ENCODE measurements at regions not wholly inside any gene's neighbourhood (a gene's known extent, or its start where the extent isn't known, plus 50 kb on each side); places are given as distances from the start of the nearest gene placed in this dataset.
"Not testable (repeated sequence)": the region's sequence is repeated elsewhere in the genome, so short reads cannot be mapped to it uniquely, and the experiment has no call there.

- Mint-ChIP-seq H3K9me3 (peaks cover 29% of the 10 kb centered on the region), H3K27ac (no peak overlapping the region), H3K27me3 (ENCODE audit: low read depth) (no peaks in the 10 kb centered on the region), H3K4me1 (ENCODE audit: low read depth) (no peaks in the 10 kb centered on the region), H3K4me3 (no peak overlapping the region), H3K36me3 (ENCODE audit: low read depth) (no peaks in the 10 kb centered on the region)
- no peak for DNase-seq (ENCODE audit: low spot score)
Observed at GRCh38 chr3:95227092-95227491, 1164.2 kb downstream of the NSUN3 start.

- H3K36me3 Mint-ChIP-seq (ENCODE audit: low read depth), result no peaks in the 10 kb centered on the region
- no peak overlapping the region for H3K27ac Mint-ChIP-seq
- H3K4me3 Mint-ChIP-seq, result no peak overlapping the region
- H3K27me3 Mint-ChIP-seq (ENCODE audit: low read depth), result no peaks in the 10 kb centered on the region
- peaks cover 31% of the 10 kb centered on the region for H3K9me3 Mint-ChIP-seq
- no peaks in the 10 kb centered on the region for H3K4me1 Mint-ChIP-seq (ENCODE audit: low read depth)
- no peak for DNase-seq (ENCODE audit: low spot score)
Observed at GRCh38 chr3:95228416-95228815, 1165.6 kb downstream of the NSUN3 start.

DNA sequence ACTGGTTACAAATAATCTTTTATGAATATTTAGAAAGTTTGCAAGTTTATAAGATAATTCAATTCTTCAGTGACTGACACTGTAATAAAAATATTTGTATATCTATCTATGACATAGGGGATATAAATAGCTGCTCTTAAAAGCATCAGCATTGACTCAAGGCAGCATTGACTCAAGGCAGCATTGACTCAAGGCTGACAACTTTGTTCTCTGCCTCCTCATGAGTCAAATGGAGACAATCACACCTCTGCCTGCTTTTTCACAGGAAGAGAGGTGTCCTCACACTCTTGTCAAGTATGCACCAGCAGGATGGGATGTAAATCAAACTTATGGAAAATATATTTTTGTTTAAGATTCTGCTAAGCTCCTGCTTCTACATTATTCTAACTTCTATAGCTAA is 1173.1 kb downstream of the NSUN3 start:
- H3K36me3 Mint-ChIP-seq (ENCODE audit: low read depth), result no peaks in the 10 kb centered on the region
- no peaks in the 10 kb centered on the region for H3K27me3 Mint-ChIP-seq (ENCODE audit: low read depth)
- peaks cover 24% of the 10 kb centered on the region for H3K9me3 Mint-ChIP-seq
- no peak overlapping the region for H3K4me3 Mint-ChIP-seq
- no peaks in the 10 kb centered on the region for H3K4me1 Mint-ChIP-seq (ENCODE audit: low read depth)
- H3K27ac Mint-ChIP-seq, result no peak overlapping the region
- DNase-seq (ENCODE audit: low spot score), result no peak

GRCh38 chr3:95237783-95238182 is 1174.9 kb downstream of the NSUN3 start:
- DNase-seq (ENCODE audit: low spot score), result no peak
- Mint-ChIP-seq H3K27me3 (ENCODE audit: low read depth) (no peaks in the 10 kb centered on the region), H3K4me1 (ENCODE audit: low read depth) (no peaks in the 10 kb centered on the region), H3K9me3 (peaks cover 24% of the 10 kb centered on the region), H3K27ac (no peak overlapping the region), H3K4me3 (no peak overlapping the region), H3K36me3 (ENCODE audit: low read depth) (no peaks in the 10 kb centered on the region)

GRCh38 chr3:95240395-95240794 is 1177.5 kb downstream of the NSUN3 start:
- Mint-ChIP-seq H3K27ac (no peak overlapping the region), H3K27me3 (ENCODE audit: low read depth) (no peaks in the 10 kb centered on the region), H3K4me1 (ENCODE audit: low read depth) (no peaks in the 10 kb centered on the region), H3K9me3 (peaks cover 17% of the 10 kb centered on the region), H3K36me3 (ENCODE audit: low read depth) (no peaks in the 10 kb centered on the region), H3K4me3 (no peak overlapping the region)
- no peak for DNase-seq (ENCODE audit: low spot score)

- not testable (repeated sequence) for H3K4me1 Mint-ChIP-seq (ENCODE audit: low read depth); H3K4me3 Mint-ChIP-seq; DNase-seq (ENCODE audit: low spot score); H3K27me3 Mint-ChIP-seq (ENCODE audit: low read depth); H3K27ac Mint-ChIP-seq; H3K36me3 Mint-ChIP-seq (ENCODE audit: low read depth)
- H3K9me3 Mint-ChIP-seq, result peaks cover 17% of the 10 kb centered on the region
Observed at GRCh38 chr3:95241256-95241655, 1178.4 kb downstream of the NSUN3 start.

- Mint-ChIP-seq H3K4me1 (ENCODE audit: low read depth) (no peaks in the 10 kb centered on the region), H3K27me3 (ENCODE audit: low read depth) (no peaks in the 10 kb centered on the region), H3K27ac (no peak overlapping the region), H3K4me3 (no peak overlapping the region), H3K9me3 (peaks cover 11% of the 10 kb centered on the region), H3K36me3 (ENCODE audit: low read depth) (no peaks in the 10 kb centered on the region)
- no peak for DNase-seq (ENCODE audit: low spot score)
Observed at GRCh38 chr3:95246413-95246812, 1183.6 kb downstream of the NSUN3 start.

- no peaks in the 10 kb centered on the region for H3K27me3 Mint-ChIP-seq (ENCODE audit: low read depth)
- H3K4me3 Mint-ChIP-seq, result no peak overlapping the region
- H3K4me1 Mint-ChIP-seq (ENCODE audit: low read depth), result no peaks in the 10 kb centered on the region
- no peak for DNase-seq (ENCODE audit: low spot score)
- H3K27ac Mint-ChIP-seq, result no peak overlapping the region
- no peaks in the 10 kb centered on the region for H3K36me3 Mint-ChIP-seq (ENCODE audit: low read depth)
- peaks cover 35% of the 10 kb centered on the region for H3K9me3 Mint-ChIP-seq
Observed at GRCh38 chr3:95254061-95254460, 1191.2 kb downstream of the NSUN3 start.

- DNase-seq (ENCODE audit: low spot score), result no peak
- Mint-ChIP-seq H3K4me3 (no peak overlapping the region), H3K36me3 (ENCODE audit: low read depth) (no peaks in the 10 kb centered on the region), H3K4me1 (ENCODE audit: low read depth) (no peaks in the 10 kb centered on the region), H3K9me3 (peaks cover 40% of the 10 kb centered on the region), H3K27ac (no peak overlapping the region), H3K27me3 (ENCODE audit: low read depth) (no peaks in the 10 kb centered on the region)
Observed at GRCh38 chr3:95254758-95255157, 1191.9 kb downstream of the NSUN3 start.

DNA sequence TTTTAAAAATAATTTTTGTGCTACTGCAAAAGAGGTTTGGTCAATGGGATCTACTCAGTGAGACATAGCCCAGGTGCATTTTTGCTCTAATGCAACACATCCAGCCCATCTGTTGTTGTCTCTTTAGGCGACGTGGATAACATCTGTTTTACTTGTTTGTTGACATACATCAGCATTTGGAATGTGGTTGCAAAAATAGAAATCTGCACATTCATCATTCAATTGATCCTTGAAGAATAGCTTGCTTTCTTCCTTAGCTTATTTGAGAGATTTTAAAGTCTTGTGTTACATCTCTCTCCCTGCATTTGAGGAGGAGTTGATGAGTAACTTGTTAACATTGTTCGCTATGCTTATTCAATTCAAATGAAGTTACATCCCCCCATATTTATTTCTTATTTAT is 1202.3 kb downstream of the NSUN3 start:
- Mint-ChIP-seq H3K27ac (no peak overlapping the region), H3K4me1 (ENCODE audit: low read depth) (no peaks in the 10 kb centered on the region), H3K9me3 (peaks cover 10% of the 10 kb centered on the region), H3K27me3 (ENCODE audit: low read depth) (no peaks in the 10 kb centered on the region), H3K36me3 (ENCODE audit: low read depth) (no peaks in the 10 kb centered on the region), H3K4me3 (no peak overlapping the region)
- no peak for DNase-seq (ENCODE audit: low spot score)

GRCh38 chr3:95271395-95271794 is 1208.5 kb downstream of the NSUN3 start:
- DNase-seq (ENCODE audit: low spot score), result no peak
- Mint-ChIP-seq H3K9me3 (peaks cover 7% of the 10 kb centered on the region), H3K4me3 (no peak overlapping the region), H3K27me3 (ENCODE audit: low read depth) (no peaks in the 10 kb centered on the region), H3K4me1 (ENCODE audit: low read depth) (no peaks in the 10 kb centered on the region), H3K36me3 (ENCODE audit: low read depth) (no peaks in the 10 kb centered on the region), H3K27ac (no peak overlapping the region)

- H3K36me3 Mint-ChIP-seq (ENCODE audit: low read depth), result no peaks in the 10 kb centered on the region
- no peak overlapping the region for H3K4me3 Mint-ChIP-seq
- H3K4me1 Mint-ChIP-seq (ENCODE audit: low read depth), result no peaks in the 10 kb centered on the region
- no peak overlapping the region for H3K27ac Mint-ChIP-seq
- H3K27me3 Mint-ChIP-seq (ENCODE audit: low read depth), result no peaks in the 10 kb centered on the region
- H3K9me3 Mint-ChIP-seq, result peaks cover 7% of the 10 kb centered on the region
- DNase-seq (ENCODE audit: low spot score), result no peak
Observed at GRCh38 chr3:95272166-95272565, 1209.3 kb downstream of the NSUN3 start.

DNA sequence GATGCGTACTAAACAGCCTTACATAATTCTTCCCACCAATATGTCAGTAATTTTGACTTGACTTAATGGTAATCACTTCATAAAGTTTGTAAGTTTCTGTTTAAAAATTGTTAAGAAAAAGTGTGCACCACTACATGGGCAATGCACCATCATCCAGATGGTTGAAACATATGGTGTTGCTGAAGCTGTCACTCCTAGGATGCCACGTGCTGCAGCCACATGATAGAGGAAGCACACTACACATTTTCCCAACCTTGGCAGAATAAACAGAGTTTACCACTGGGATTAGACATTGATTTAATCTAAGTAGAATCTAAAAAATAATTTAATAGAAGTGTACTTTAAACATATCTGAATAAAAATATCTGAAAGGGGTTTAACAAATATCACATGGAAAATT is 1209.9 kb downstream of the NSUN3 start:
- Mint-ChIP-seq H3K4me1 (ENCODE audit: low read depth) (no peaks in the 10 kb centered on the region), H3K27ac (no peak overlapping the region), H3K9me3 (peaks cover 13% of the 10 kb centered on the region), H3K36me3 (ENCODE audit: low read depth) (no peaks in the 10 kb centered on the region), H3K4me3 (no peak overlapping the region), H3K27me3 (ENCODE audit: low read depth) (no peaks in the 10 kb centered on the region)
- DNase-seq (ENCODE audit: low spot score), result no peak

GRCh38 chr3:95277613-95278012 is 1214.8 kb downstream of the NSUN3 start:
- Mint-ChIP-seq H3K4me3 (no peak overlapping the region), H3K27me3 (ENCODE audit: low read depth) (no peaks in the 10 kb centered on the region), H3K36me3 (ENCODE audit: low read depth) (no peaks in the 10 kb centered on the region), H3K9me3 (peaks cover 11% of the 10 kb centered on the region), H3K4me1 (ENCODE audit: low read depth) (no peaks in the 10 kb centered on the region), H3K27ac (no peak overlapping the region)
- no peak for DNase-seq (ENCODE audit: low spot score)

GRCh38 chr3:95280711-95281352 is 1218.0 kb downstream of the NSUN3 start:
- H3K36me3 Mint-ChIP-seq (ENCODE audit: low read depth), result no peaks in the 10 kb centered on the region
- H3K9me3 Mint-ChIP-seq, result peaks cover 11% of the 10 kb centered on the region
- no peak for DNase-seq (ENCODE audit: low spot score)
- no peaks in the 10 kb centered on the region for H3K4me1 Mint-ChIP-seq (ENCODE audit: low read depth)
- H3K27ac Mint-ChIP-seq, result no peak overlapping the region
- no peaks in the 10 kb centered on the region for H3K27me3 Mint-ChIP-seq (ENCODE audit: low read depth)
- no peak overlapping the region for H3K4me3 Mint-ChIP-seq

Data from T-helper 2 cell treated with Interferon-gamma antibody and Interleukin-4, amounts not matched to agents 5 μg/mL and 100 μg/mL, for 36 hours (primary cell).